Pancreas (tissue), 10 donors: ENCODE measurements at regions not wholly inside any gene's neighbourhood (a gene's known extent, or its start where the extent isn't known, plus 50 kb on each side); places are given as distances from the start of the nearest gene placed in this dataset.

ENCODE experiments used
- ATAC-seq, 4 donors: fragments of 200-7000 bp; cut with Tn5 transposase; one replicate each; pipeline versions ENCODE4 v1.8.0 to v1.9.1; 2020; ENCODE audit warnings: mild to moderate bottlenecking in 4 of 4, moderate library complexity in 4 of 4
- DNase-seq, 6 donors: peaks; one replicate each; pipeline ENCODE4 v3.0.0-alpha.2; 2020
- FAIRE-seq: peaks from 2 replicates; lab custom pipeline; 2012; peaks lifted over from hg19 to GRCh38; lab: Jason Lieb, UNC
- H3K27ac ChIP-seq, 4 donors: fragments of 200-600 bp; sonication (generic); 1 replicate in 3 of 4; 2 replicates in 1 of 4; pipeline versions ENCODE4 v1.5.0 to v1.8.0; 2020
- H3K27me3 ChIP-seq, 4 donors: fragments of 200-600 bp; one replicate each; pipeline ENCODE4 v1.8.0; 2021
- H3K36me3 ChIP-seq, 3 donors: fragments of 200-600 bp; sonication (generic) in 1 of 3; one replicate each; pipeline versions ENCODE4 v1.5.0 to v1.8.0; 2020 to 2021
- H3K4me1 ChIP-seq, 3 donors: fragments of 200-600 bp; one replicate each; pipeline ENCODE4 v1.8.0; 2021
- H3K4me3 ChIP-seq, 4 donors: fragments of 200-600 bp; sonication (generic) in 2 of 4; one replicate each; pipeline versions ENCODE4 v1.5.0 to v1.8.0; 2020 to 2021
- H3K9me3 ChIP-seq, 4 donors: fragments of 200-600 bp; one replicate each; pipeline ENCODE4 v1.8.0; 2021
- CTCF ChIP-seq, 4 donors: fragments of 200-600 bp; sonication (generic) in 3 of 4; IDR thresholded peaks; one replicate each; pipeline versions ENCODE4 v1.5.0 to v1.8.0; 2021; ENCODE audit warnings: antibody characterized with exemption in 4 of 4
- WGBS, 2 donors: extraction: QIAGEN DNeasy Blood & Tissue Kit; methylation state at CpG; one replicate each; pipeline ENCODE4 v1.1.7; 2013; 5-methylcytosine and 5-hydroxymethylcytosine counted together
- intact Hi-C, 3 donors: fragments of 100-400 bp; cut with DNase I; formaldehyde crosslinking; loops; one replicate each; pipeline versions ENCODE4 v1.11.1 to v1.14.2; 2022
- donor health status: healthy with polysubstance abuse.
- donor health status: DM: no; HTN: no; CAD: no; lungs with moderate emphysema.
- donor health status: DM: no; HTN: no; CAD: no.
- donor health status: control.
- donor health status: control.
- donor health status: Bipolar disorder and iron deficiency.
- donor health status: DM: yes; HTN: yes; CAD: no.
- donor health status: DM: no; HTN: no; CAD: no.
- donor health status: DM: no; HTN: no; CAD: no.
- donor health status: DM: yes; HTN: yes; CAD: no.

GRCh38 chr10:131722121-131722520, 178.7 kb upstream of the PPP2R2D start:
- H3K4me3 ChIP-seq: no peak overlapping the region
- FAIRE-seq: no peak
- no peaks in the 10 kb centered on the region for H3K36me3 ChIP-seq
- no peak overlapping the region for H3K27ac ChIP-seq
- no peak for ATAC-seq
- no peaks in the 10 kb centered on the region for H3K27me3 ChIP-seq
- H3K9me3 ChIP-seq: no peaks in the 10 kb centered on the region
- 80 to 82% methylated on average over 5 of the region's 5 CpGs for WGBS, 2 donors
- intact Hi-C loops: no loop called here
- no peaks in the 10 kb centered on the region for H3K4me1 ChIP-seq
- DNase-seq: no peak
- TF ChIP-seq CTCF (IDR thresholded peaks at IDR 0.05): no peak

- no peak for DNase-seq
- 78 to 83% methylated on average over 22 of the region's 22 CpGs for WGBS, 2 donors
- H3K4me3 ChIP-seq: no peak overlapping the region
- H3K36me3 ChIP-seq: no peaks in the 10 kb centered on the region
- intact Hi-C loops: no loop called here
- H3K27ac ChIP-seq: no peak overlapping the region
- no peak for FAIRE-seq
- H3K9me3 ChIP-seq: no peaks in the 10 kb centered on the region
- ATAC-seq: no peak
- H3K27me3 ChIP-seq: no peaks in the 10 kb centered on the region
- TF ChIP-seq CTCF (IDR thresholded peaks at IDR 0.05): no peak
- H3K4me1 ChIP-seq: no peaks in the 10 kb centered on the region
Observed at GRCh38 chr10:131722525-131723264, 178.1 kb upstream of the PPP2R2D start.

- Histone ChIP-seq H3K9me3 (no peaks in the 10 kb centered on the region), H3K36me3 (no peaks in the 10 kb centered on the region), H3K4me3 (no peak overlapping the region), H3K4me1 (no peaks in the 10 kb centered on the region), H3K27ac (no peak overlapping the region), H3K27me3 (no peaks in the 10 kb centered on the region)
- TF ChIP-seq CTCF (IDR thresholded peaks at IDR 0.05): no peak
- no peak for DNase-seq
- WGBS, 2 donors: 66 to 79% methylated on average over 20 of the region's 20 CpGs
- intact Hi-C loops: no loop called here
- no peak for FAIRE-seq
- ATAC-seq: no peak
Observed at GRCh38 chr10:131723297-131724168, 177.3 kb upstream of the PPP2R2D start.

GRCh38 chr10:131724169-131724545, 176.7 kb upstream of the PPP2R2D start:
- intact Hi-C loops: no loop called here
- DNase-seq (no peak), ATAC-seq (no peak), FAIRE-seq (no peak)
- Histone ChIP-seq H3K27ac (no peak overlapping the region), H3K4me3 (no peak overlapping the region), H3K4me1 (no peaks in the 10 kb centered on the region), H3K36me3 (no peaks in the 10 kb centered on the region), H3K27me3 (no peaks in the 10 kb centered on the region), H3K9me3 (no peaks in the 10 kb centered on the region)
- 67 to 77% methylated on average over 10 of the region's 10 CpGs for WGBS, 2 donors
- no peak for TF ChIP-seq CTCF (IDR thresholded peaks at IDR 0.05)
